SK-MEL-5 (cell line): ENCODE measurements at regions not wholly inside any gene's neighbourhood (a gene's known extent, or its start where the extent isn't known, plus 50 kb on each side); places are given as distances from the start of the nearest gene placed in this dataset.

Source experiments
- DNase-seq: peaks from one replicate; pipeline ENCODE4 v3.0.0-alpha.2; 2016; ENCODE audit warnings: low read depth, low spot score
- in situ Hi-C: cut with HindIII; loops from 2 replicates; pipeline ENCODE4 v1.10.0; 2016; ENCODE audit warnings: low sequenced_read_pairs, high pct_unique_total_duplicates, low pct_unique_long_range_greater_than_20kb

DNA sequence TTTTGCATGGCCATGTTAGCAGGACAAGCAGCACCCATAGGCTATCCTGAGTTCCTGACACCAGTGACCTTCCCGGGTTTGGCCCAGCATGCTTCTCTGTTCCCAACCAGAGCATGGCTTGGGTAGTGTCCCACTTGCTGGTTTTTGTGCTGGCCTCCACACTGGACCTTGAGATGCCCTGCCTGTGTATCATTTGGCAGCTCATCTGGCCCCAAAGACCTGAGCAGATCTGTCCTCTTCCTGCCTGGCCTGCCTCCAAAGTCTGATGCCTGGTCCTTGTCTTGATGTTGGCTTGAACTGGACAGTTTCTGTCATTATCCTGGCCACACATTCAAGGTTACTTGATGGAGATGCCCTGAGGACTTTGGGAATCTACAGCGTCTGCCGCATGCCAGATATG, 590.7 kb upstream of the KLF4 start:
- in situ Hi-C loops, result no loop called here

GRCh38 chr9:108078811-108079210, 589.2 kb upstream of the KLF4 start:
- in situ Hi-C loops, result no loop called here

More for the DNA sequence above, 590.7 kb upstream of the KLF4 start:
- DNase-seq, result no peak

DNA sequence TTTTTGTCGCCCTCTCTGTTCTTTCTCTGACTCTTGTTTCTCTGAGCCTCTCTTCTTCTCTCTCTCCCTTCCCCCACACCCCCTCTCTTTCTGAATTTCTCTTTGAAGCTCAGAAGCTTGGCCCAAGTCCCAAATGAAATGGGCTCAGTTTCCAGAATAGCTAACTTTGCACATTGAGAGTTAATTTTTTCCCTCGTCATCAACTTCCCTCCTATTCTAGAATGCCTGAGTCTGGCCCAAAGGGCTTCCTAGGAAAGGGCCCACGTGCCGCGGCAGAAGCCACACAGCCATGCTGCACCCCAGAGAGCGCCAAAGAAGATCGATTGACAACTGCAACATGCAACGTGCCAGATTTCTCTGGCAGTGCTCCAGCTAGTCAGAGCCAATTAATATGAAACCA, 588.8 kb upstream of the KLF4 start:
- in situ Hi-C loops, result no loop called here
- DNase-seq, result no peak

More at GRCh38 chr9:108078811-108079210, 589.2 kb upstream of the KLF4 start:
- DNase-seq, result no peak

- in situ Hi-C loops, result no loop called here
- DNase-seq, result no peak
These were observed 588.0 kb upstream of the KLF4 start for GRCh38 chr9:108077556-108077955.

GRCh38 chr9:108074900-108075299, 585.3 kb upstream of the KLF4 start:
- DNase-seq, result no peak
- in situ Hi-C loops, result no loop called here

DNA sequence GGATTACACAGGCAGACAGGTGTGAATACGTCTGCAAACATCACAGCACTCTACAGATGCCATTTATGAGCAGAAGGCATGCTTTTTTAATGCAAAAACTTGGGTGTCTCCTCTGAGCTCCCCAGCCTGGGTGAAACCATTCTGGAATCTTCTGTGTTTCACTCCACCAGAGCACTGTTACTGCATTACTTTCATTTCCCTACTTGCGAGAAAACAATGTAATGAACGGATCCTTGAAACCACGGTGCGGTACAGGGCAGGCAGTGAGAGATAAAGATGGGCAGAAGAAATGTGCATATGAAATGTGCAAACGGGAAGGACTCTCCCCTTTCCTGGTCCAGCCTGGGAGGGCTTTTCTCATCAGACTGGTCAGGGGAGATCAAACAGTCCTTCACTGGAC, 584.3 kb upstream of the KLF4 start:
- in situ Hi-C loops, result no loop called here
- no peak for DNase-seq

- DNase-seq, result no peak
- in situ Hi-C loops, result no loop called here
These were observed 583.2 kb upstream of the KLF4 start for GRCh38 chr9:108072740-108073139.

- in situ Hi-C loops, result no loop called here
- no peak for DNase-seq
These were observed 581.3 kb upstream of the KLF4 start for GRCh38 chr9:108070861-108071260.

DNA sequence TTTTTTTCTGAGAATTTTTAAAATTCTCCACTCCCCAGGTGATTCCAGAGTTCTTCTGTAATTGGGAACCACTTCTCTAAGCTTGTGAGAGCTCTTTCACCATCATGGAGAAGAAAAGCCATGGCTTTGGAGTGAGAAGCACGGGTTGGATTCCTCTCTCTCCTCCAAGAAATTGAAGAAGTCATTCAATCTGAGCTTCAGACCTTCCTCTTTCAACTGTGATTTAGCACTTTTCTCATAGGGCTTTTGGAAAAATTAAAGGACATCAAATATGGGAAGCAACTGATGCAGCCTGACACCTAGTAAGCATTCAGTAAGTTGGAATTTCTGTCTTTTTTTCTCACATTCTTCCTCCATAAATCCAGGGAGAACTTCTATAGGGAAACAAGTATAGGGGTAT, 580.4 kb upstream of the KLF4 start:
- in situ Hi-C loops, result no loop called here
- no peak for DNase-seq

- in situ Hi-C loops, result no loop called here
- no peak for DNase-seq
These were observed 573.1 kb upstream of the KLF4 start for GRCh38 chr9:108062680-108063079.

- in situ Hi-C loops, result no loop called here
These were observed 570.6 kb upstream of the KLF4 start for GRCh38 chr9:108060175-108060574.

DNA sequence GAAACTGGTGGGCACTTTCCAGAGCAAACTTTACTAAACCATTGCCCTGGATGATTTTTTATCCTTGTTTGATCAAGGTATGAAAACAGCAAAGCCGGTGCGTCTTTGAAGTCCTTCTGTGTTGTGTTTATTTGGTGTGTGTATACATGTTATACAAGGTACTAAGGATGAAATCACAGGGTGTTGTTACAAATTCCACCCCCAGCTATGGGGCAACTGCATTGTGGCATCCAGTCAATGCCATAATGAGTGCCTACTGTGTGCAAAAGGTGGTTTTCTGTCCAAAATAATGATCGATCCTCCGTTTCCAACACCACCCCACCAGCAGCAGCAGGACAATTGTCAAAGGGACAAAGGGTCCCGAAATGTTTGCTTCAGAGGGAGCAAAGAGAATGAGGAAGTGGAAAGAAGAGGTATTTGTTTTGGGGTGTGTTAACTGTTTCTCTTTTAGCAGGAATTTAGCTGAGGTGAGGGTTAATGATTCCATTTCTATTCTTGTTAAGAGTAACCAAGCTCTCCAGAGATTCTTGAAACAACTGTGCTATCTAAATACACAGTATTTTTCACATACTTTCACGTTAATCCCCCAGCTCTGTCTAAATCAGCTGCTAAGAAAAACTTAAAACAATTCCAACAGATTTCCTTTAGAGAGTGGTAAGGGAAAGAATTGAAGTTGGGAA, 568.7 kb upstream of the KLF4 start:
- DNase-seq, result no peak
- in situ Hi-C loops, result no loop called here

More at GRCh38 chr9:108060175-108060574, 570.6 kb upstream of the KLF4 start:
- no peak for DNase-seq

DNA sequence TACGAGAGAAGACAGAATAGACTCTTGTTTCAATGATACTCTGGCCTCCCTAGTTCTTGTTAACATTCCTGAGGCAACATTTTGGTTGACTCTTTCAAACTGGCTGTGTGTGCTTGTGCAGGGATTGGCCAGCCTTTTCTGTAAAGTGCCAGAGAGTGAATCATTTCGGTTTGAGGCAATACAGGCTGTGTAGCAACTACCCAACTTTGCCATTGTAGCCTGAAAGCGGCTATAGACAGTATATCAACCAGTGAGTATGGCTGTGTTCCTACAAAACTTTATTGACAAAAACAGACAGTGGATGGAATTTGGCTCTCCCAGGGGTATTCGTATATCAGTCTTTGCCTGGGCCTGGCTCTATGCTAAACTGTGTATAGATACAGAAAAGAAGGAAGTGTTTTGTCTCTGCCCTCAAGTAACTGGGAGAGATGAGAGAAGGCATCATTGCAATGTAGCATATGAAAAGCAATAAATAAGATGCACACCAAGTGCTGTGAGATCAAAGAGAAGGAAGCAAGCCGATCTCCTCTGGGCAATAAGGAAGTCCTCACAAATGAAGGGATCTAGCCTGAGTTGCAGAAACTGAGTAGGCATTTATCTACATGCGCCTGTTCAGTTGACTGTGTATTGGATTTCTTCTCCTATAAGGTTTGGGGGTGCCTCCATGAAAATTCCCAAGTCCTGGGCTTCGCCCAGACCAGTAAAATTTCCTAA, 568.0 kb upstream of the KLF4 start:
- DNase-seq, result peak; percentile 43
- in situ Hi-C loops, result no loop called here

- in situ Hi-C loops, result no loop called here
- no peak for DNase-seq
These were observed 567.3 kb upstream of the KLF4 start for GRCh38 chr9:108056805-108057386.

GRCh38 chr9:108056084-108056804, 566.7 kb upstream of the KLF4 start:
- in situ Hi-C loops, result no loop called here
- no peak for DNase-seq

GRCh38 chr9:108054131-108054630, 564.6 kb upstream of the KLF4 start:
- no peak for DNase-seq
- in situ Hi-C loops, result no loop called here

DNA sequence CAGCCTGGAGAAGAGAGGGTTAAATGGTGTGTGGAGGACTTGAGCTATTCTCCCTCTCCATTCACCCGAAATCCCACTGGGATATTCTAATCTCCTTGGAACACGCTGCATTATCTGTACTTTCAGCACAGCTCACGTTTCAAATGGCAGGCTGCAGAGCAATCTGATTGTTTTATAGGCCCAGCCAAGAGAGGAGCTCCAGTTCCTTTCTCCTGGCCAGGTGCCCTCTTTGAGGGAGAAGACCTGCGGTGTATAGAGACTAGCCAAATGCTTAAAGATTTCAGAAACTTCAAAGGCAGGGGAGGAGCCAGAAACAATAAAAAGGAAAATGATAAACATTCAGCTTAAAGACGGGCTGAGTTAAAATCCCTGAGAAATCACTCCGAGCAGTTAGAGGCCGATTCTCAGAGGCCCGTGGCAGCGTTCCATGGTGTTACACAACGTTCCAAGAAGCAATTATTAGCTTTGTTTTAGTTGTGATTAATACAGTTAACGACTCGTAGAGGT, 564.0 kb upstream of the KLF4 start:
- in situ Hi-C loops, result no loop called here
- DNase-seq, result no peak
